Neural cell (in vitro differentiated cells): ENCODE measurements at regions not wholly inside any gene's neighbourhood (a gene's known extent, or its start where the extent isn't known, plus 50 kb on each side); places are given as distances from the start of the nearest gene placed in this dataset.

ENCODE experiments used
- H2AFZ ChIP-seq: fragments of 200-600, 300-800 bp; sonication (generic), shearing (Covaris generic); 2 replicates; pipeline ENCODE4 v1.6.0; 2014; ENCODE audit warnings: low read depth, mild to moderate bottlenecking, antibody characterized with exemption, low read length, moderate library complexity
- H3F3A ChIP-seq: fragments of 200-600 bp; shearing (Covaris generic); 2 replicates; pipeline ENCODE4 v1.6.1; 2016; ENCODE audit warnings: mild to moderate bottlenecking, moderate library complexity, mixed read lengths, antibody characterized with exemption, low read length; ENCODE audit not compliant: insufficient read depth, poor library complexity, severe bottlenecking
- H3K27ac ChIP-seq: fragments of 200-600, 300-800 bp; sonication (generic), shearing (Covaris generic); 2 replicates; pipeline ENCODE4 v1.5.1; 2014; ENCODE audit warnings: mild to moderate bottlenecking, low read length, moderate library complexity
- H3K27me3 ChIP-seq: fragments of 300-800, 200-600 bp; sonication (generic), shearing (Covaris generic); 2 replicates; pipeline ENCODE4 v1.6.0; 2014; ENCODE audit warnings: mild to moderate bottlenecking, low read depth, low read length, moderate library complexity; ENCODE audit not compliant: insufficient read depth
- H3K36me3 ChIP-seq: fragments of 300-800, 200-600 bp; sonication (generic), shearing (Covaris generic); 2 replicates; pipeline ENCODE4 v1.5.1; 2014; ENCODE audit warnings: mild to moderate bottlenecking, antibody characterized with exemption, low read length, moderate library complexity; ENCODE audit not compliant: insufficient read depth
- H3K4me2 ChIP-seq: fragments of 300-800, 200-600 bp; sonication (generic), shearing (Covaris generic); 2 replicates; pipeline ENCODE4 v1.6.0; 2014; ENCODE audit warnings: mild to moderate bottlenecking, low read length
- H3K4me3 ChIP-seq: fragments of 300-800, 200-600 bp; sonication (generic), shearing (Covaris generic); 2 replicates; pipeline ENCODE4 v1.5.1; 2014; ENCODE audit warnings: mild to moderate bottlenecking, low read length, moderate library complexity
- H3K79me2 ChIP-seq: fragments of 200-600 bp; shearing (Covaris generic); replicated peaks from 2 replicates; pipeline ENCODE4 v1.6.0; 2014; ENCODE audit warnings: mild to moderate bottlenecking, low read length, moderate library complexity; ENCODE audit not compliant: insufficient read depth
- H3K9ac ChIP-seq: fragments of 300-800, 200-600 bp; sonication (generic), shearing (Covaris generic); 2 replicates; pipeline ENCODE4 v1.6.1; 2016; ENCODE audit warnings: mild to moderate bottlenecking, low read length, mixed read lengths
- H3K9me2 ChIP-seq: fragments of 200-600 bp; shearing (Covaris generic); 2 replicates; pipeline ENCODE4 v1.6.1; 2016; ENCODE audit warnings: mild to moderate bottlenecking, low read length, mixed read lengths; ENCODE audit not compliant: insufficient read depth
- H3K9me3 ChIP-seq: fragments of 200-600, 300-800 bp; sonication (generic), shearing (Covaris generic); 2 replicates; pipeline ENCODE4 v1.6.1; 2016; ENCODE audit warnings: mild to moderate bottlenecking, mixed run types, low read length, moderate library complexity, mixed read lengths
- H4K20me1 ChIP-seq: fragments of 200-600 bp; shearing (Covaris generic); 2 replicates; pipeline ENCODE4 v1.6.1; 2016; ENCODE audit warnings: mild to moderate bottlenecking, mixed run types; ENCODE audit not compliant: insufficient read depth
- EP300 ChIP-seq: fragments of 450-650 bp; conservative IDR thresholded peaks from 2 replicates; pipeline ENCODE4 v1.6.1; 2014; ENCODE audit warnings: antibody characterized with exemption, mild to moderate bottlenecking, moderate library complexity; ENCODE audit not compliant: poor library complexity, severe bottlenecking
- EZH2 ChIP-seq: fragments of 200-600, 300-800 bp; shearing (Covaris generic), sonication (generic); IDR thresholded peaks from 2 replicates; pipeline ENCODE4 v1.6.1; 2014; ENCODE audit warnings: antibody characterized with exemption, low read length, borderline replicate concordance, mild to moderate bottlenecking; ENCODE audit not compliant: insufficient read depth, poor library complexity, severe bottlenecking
- MXI1 ChIP-seq: fragments of 450-650 bp; conservative IDR thresholded peaks from 2 replicates; pipeline ENCODE4 v1.6.1; 2014; ENCODE audit warnings: antibody characterized with exemption, mild to moderate bottlenecking; ENCODE audit not compliant: poor library complexity, severe bottlenecking
- POLR2AphosphoS5 ChIP-seq: IDR thresholded peaks from 2 replicates; pipeline ENCODE4 v1.6.1; 2012
- RAD21 ChIP-seq: fragments of 450-650 bp; conservative IDR thresholded peaks from 2 replicates; pipeline ENCODE4 v1.6.1; 2014; ENCODE audit warnings: antibody characterized with exemption, mild to moderate bottlenecking, moderate library complexity
- SMC3 ChIP-seq: fragments of 450-650 bp; conservative IDR thresholded peaks from 2 replicates; pipeline ENCODE4 v1.6.1; 2014; ENCODE audit warnings: antibody characterized with exemption, mild to moderate bottlenecking, moderate library complexity; ENCODE audit not compliant: poor library complexity
- TAF1 ChIP-seq: IDR thresholded peaks from 2 replicates; pipeline ENCODE4 v1.6.1; 2012; ENCODE audit warnings: low read depth
- TF ChIP-seq, protein P1 (sequence below): IDR thresholded peaks from 2 replicates; pipeline ENCODE4 v1.6.1; 2012; ENCODE audit warnings: borderline replicate concordance
- TF ChIP-seq, protein P2 (sequence below): fragments of 450-650 bp; IDR thresholded peaks from 2 replicates; pipeline ENCODE4 v1.5.1; 2014; ENCODE audit warnings: antibody characterized with exemption, mild to moderate bottlenecking, moderate library complexity; ENCODE audit not compliant: poor library complexity, severe bottlenecking

DNA sequence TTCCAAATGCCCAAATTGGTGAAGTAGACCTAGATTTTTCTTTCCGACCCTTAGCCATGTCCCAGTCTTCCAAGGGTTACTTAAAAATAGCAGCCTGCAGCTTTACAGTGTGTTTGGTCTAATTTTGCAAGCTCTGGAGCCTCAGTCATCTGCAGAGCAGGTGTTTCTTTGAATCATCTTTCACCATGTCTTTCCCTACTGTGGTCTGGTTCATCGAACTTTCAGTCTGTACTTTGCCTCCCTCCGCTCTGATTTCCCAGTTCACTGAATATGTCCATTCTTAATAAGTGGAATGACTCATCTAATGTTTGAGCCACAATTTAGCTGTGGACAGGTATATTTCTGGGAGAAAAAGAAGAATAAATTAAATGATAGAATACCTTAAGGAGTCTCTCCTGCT lies 1060.7 kb downstream of the EFNA5 start:
- Histone ChIP-seq H3K4me3 (no peak overlapping the region), H2AFZ (no peak overlapping the region), H3K36me3 (no peaks in the 10 kb centered on the region), H3K9me3 (no peaks in the 10 kb centered on the region), H3K27ac (no peak overlapping the region), H3K4me2 (no peak overlapping the region), H3F3A (no peaks in the 10 kb centered on the region), H3K9me2 (no peaks in the 10 kb centered on the region), H3K79me2 (no peaks in the 10 kb centered on the region), H3K27me3 (no peaks in the 10 kb centered on the region), H3K9ac (no peak overlapping the region), H4K20me1 (no peaks in the 10 kb centered on the region)
- TF ChIP-seq, protein P1, sequence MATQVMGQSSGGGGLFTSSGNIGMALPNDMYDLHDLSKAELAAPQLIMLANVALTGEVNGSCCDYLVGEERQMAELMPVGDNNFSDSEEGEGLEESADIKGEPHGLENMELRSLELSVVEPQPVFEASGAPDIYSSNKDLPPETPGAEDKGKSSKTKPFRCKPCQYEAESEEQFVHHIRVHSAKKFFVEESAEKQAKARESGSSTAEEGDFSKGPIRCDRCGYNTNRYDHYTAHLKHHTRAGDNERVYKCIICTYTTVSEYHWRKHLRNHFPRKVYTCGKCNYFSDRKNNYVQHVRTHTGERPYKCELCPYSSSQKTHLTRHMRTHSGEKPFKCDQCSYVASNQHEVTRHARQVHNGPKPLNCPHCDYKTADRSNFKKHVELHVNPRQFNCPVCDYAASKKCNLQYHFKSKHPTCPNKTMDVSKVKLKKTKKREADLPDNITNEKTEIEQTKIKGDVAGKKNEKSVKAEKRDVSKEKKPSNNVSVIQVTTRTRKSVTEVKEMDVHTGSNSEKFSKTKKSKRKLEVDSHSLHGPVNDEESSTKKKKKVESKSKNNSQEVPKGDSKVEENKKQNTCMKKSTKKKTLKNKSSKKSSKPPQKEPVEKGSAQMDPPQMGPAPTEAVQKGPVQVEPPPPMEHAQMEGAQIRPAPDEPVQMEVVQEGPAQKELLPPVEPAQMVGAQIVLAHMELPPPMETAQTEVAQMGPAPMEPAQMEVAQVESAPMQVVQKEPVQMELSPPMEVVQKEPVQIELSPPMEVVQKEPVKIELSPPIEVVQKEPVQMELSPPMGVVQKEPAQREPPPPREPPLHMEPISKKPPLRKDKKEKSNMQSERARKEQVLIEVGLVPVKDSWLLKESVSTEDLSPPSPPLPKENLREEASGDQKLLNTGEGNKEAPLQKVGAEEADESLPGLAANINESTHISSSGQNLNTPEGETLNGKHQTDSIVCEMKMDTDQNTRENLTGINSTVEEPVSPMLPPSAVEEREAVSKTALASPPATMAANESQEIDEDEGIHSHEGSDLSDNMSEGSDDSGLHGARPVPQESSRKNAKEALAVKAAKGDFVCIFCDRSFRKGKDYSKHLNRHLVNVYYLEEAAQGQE = no peak
- TF ChIP-seq TAF1 (no peak), EP300 (no peak), SMC3 (no peak), MXI1 (no peak), EZH2 (no peak), POLR2AphosphoS5 (no peak), RAD21 (no peak)
- TF ChIP-seq, protein P2, sequence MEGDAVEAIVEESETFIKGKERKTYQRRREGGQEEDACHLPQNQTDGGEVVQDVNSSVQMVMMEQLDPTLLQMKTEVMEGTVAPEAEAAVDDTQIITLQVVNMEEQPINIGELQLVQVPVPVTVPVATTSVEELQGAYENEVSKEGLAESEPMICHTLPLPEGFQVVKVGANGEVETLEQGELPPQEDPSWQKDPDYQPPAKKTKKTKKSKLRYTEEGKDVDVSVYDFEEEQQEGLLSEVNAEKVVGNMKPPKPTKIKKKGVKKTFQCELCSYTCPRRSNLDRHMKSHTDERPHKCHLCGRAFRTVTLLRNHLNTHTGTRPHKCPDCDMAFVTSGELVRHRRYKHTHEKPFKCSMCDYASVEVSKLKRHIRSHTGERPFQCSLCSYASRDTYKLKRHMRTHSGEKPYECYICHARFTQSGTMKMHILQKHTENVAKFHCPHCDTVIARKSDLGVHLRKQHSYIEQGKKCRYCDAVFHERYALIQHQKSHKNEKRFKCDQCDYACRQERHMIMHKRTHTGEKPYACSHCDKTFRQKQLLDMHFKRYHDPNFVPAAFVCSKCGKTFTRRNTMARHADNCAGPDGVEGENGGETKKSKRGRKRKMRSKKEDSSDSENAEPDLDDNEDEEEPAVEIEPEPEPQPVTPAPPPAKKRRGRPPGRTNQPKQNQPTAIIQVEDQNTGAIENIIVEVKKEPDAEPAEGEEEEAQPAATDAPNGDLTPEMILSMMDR = no peak

DNA sequence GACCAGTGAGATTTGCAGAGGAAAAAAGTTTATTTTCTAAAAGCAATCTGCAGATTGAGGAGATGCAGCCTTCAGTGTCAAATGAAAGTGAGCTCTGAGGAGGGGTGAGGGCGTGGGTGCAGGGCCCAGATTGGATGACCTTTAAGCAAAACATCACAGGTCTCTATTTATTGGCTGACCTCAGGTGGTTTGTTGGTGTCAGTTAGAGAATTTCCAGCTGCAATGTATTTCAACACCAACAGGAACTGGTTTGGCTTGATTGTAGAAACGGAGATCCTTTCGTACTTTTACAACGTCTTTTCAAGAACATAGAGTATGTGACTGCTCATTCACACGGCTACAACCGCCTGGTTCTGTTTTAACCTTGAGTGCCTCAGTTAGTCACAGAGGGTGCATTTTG lies 1069.1 kb downstream of the EFNA5 start:
- H4K20me1 ChIP-seq = no peaks in the 10 kb centered on the region
- H2AFZ ChIP-seq = no peak overlapping the region
- H3K9me2 ChIP-seq = no peaks in the 10 kb centered on the region
- no peaks in the 10 kb centered on the region for H3K79me2 ChIP-seq
- TF ChIP-seq SMC3 (no peak), RAD21 (no peak), TAF1 (no peak), EZH2 (no peak), EP300 (no peak), MXI1 (no peak), POLR2AphosphoS5 (no peak)
- TF ChIP-seq, protein P2 = no peak
- TF ChIP-seq, protein P1 = no peak
- H3K27me3 ChIP-seq = no peaks in the 10 kb centered on the region
- H3K27ac ChIP-seq = no peak overlapping the region
- no peaks in the 10 kb centered on the region for H3K9me3 ChIP-seq
- H3K36me3 ChIP-seq = no peaks in the 10 kb centered on the region
- no peak overlapping the region for H3K9ac ChIP-seq
- no peak overlapping the region for H3K4me3 ChIP-seq
- no peaks in the 10 kb centered on the region for H3F3A ChIP-seq
- no peak overlapping the region for H3K4me2 ChIP-seq
